ENCODE measurements at regions not wholly inside any gene's neighbourhood (a gene's known extent, or its start where the extent isn't known, plus 50 kb on each side); places are given as distances from the start of the nearest gene placed in this dataset.
"Not testable (repeated sequence)": the region's sequence is repeated elsewhere in the genome, so short reads cannot be mapped to it uniquely, and the experiment has no call there.

DNA sequence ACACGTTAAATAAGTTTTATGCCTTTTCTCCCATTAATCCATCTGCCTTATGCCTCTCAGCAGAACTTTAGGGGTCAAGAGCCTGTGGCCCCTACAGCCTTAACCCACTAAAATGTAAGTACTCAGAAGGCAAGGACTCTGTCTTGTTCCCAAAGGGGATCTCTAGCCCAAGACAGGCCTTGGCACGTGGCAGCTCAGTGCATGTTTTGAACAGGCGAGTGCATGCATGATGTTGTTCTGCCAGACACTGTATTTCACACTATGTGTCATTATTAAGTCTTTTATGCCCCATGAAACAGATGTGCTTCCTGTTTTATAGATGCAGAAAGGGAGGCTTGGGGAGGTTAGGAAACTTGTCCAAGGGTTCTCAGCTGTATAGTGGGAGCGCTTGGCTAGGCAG, 102.8 kb downstream of the ETS2 start:
- no peak for DNase-seq

DNA sequence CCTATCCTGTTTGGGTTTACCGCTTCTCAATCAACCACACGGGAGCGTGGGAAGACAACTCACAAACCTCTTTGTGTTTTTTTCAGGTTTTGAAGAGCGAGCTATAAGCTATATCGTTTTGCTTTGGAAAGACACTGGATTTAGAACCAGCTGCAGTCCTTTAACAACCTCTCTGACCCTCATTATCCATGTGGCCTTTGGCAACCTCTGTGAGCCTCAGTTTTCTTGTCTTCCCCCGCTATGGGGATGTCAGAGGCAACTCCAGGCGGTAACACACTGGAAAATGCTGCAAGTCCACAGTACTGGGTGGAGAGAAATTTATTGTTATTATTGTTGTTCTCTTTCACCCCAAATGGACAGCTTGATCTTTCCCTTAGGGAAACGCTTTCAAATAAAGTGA, 100.0 kb downstream of the ETS2 start:
- DNase-seq, result no peak

DNA sequence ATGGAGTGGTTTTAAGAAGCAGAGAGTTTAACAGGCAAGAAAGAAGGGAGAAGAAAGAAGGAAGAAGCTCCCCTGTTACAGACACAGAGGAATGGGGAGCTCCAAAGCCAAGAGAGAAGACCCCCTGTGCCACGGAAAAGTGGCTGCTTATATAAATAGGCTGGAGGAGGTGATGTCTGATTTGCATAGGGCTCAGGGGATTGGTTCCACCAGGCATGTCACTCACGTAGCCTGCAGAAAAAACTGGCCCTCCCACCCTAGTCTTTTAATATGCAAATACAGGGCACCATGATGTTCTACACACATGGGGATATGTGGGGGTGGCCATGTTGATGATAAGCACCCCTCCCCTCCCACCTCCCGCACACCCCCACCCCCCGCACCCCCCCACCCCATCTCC, 99.6 kb downstream of the ETS2 start:
- DNase-seq, result no peak

- no peak for DNase-seq
Observed at GRCh38 chr21:38903690-38904139, 98.0 kb downstream of the ETS2 start.

DNA sequence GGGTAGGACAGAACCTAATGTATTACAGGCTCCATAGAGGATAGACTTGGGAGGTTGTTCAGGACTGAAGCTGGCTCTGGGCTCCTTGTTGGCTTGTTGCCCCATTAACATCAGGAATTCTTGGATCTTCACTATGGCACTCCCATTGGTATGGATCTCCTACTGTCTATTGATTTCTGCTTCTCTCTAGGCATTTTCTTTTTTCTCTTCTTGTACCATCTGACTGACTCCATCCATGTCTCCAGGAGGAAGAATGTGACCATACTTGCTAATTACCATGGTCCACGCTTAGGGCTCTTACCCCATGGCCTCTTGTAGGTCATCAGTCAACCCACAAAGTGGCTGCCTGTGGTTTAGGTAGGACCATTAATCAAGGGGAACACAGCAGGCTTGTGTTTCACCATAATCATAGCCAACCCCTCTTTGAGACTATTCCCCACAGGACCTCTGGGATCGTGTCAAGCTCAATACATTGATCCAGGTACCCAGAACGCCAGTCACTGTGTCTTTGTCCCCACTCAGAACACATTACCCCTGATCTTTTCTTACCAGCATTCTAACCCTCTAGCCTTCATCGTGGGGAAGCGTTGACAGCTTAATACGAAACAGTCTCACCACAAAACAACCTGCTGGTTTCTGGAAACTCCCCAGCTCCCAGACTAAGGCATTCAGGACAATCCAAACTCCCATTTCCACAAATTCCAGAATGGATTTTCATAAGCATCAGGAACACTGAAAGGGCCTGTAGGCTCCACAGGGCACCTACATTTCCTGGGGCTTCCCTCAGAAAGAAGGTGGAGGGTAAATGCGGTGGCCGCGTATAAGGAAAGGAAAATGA, 97.1 kb downstream of the ETS2 start:
- DNase-seq, result no peak

GRCh38 chr21:38900499-38900898, 94.8 kb downstream of the ETS2 start:
- DNase-seq, result no peak

- DNase-seq, result not testable (repeated sequence)
Observed at GRCh38 chr21:38899985-38900384, 94.3 kb downstream of the ETS2 start.

DNA sequence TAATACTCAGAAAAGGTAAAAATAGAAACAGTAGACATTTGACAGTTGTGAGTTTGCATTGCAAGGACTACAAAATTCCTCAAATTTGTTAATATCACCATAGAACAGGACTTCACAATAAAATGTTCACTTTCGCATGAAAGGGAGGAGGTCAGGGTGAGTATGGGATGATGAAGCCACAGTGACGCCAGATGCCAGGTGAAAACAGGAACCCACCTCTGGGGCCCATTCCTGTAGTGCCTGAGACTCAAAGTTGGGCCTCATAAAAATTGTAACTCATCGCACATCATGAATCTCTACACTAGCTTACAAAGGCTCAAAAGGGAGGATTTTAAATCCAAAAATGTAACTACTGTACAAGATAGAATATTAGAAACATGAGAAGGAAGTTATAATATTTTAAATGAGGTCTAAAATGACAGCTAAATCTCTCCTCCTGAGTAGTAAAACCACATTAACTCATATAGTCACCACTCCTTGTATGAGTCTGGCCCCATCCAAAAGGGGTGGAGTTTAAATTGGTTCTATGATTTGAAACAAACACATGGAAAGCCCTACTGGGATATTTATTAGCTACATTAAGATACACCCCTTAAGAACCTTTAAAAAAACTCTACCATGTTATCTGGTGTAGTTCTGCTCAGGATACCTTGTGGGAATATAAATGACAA, 93.7 kb downstream of the ETS2 start:
- no peak for DNase-seq

DNA sequence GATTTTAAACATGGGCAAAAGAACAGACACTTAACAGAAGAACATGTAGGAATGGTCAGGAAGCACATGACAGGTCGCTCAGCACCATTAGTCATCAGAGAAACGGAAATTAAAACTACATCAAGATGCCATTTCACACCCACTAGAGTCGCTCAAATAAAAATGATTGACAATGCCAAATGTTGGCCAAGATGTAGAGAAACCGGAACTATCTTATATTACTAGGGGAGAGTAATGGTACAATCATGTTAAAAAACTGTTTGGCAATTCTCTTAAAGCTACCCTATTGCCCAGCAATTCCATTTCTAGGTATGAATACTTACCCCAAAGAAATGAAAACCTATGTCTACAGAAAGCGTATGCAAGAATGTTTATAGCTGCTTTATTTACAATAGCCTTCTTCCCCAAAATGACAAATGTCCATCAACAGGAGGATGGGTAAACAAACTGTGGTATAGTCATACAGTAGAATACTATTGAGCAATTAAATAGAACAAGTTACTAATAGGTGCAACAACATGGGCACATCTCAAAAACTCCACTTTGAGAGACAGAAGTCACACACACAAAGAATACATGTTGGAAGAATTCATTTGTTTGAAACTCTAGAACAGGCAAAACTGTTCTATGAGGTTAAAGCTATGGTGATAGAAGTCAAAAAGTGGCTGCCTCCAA, 92.8 kb downstream of the ETS2 start:
- DNase-seq, result no peak

DNA sequence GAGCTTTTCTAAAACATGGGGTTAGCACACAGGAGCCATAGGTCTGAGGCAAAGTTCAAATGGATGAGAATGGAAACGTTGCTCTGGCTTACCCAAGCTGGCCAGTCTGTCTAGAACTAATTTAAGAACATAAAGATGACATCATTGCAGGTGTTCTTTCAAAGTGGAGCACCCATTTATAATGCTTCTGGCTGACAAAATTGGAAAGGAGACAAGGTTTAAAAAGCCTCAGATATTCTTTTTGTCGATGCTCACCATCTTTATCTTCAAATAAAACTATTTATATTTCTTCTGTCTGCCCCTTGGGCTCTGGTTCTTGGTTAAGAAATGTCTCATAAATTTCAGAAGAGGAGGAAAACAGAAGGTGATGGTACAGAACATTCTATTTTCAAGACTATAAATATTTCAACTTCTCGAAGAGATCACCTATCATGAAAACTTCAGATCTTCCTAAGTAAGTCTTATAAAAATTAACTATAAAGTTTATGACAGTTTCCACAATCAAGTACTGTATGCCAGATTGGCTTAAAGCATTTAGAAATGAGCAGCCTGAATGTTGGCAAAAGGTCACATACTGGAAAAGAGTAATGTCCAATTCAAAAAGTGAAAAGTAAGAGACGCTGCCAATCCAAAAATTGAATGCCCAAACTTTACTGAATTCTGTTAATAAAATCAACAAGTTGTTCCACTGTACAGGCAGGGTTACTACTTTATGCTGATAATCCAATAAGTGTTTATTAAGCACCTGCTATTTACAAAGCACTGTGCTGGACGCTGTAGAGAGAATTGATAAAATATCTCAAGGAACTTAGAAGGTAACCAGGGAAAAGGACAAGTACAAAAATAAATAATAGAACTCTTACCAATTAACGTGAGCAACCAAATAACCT, 92.0 kb downstream of the ETS2 start:
- peak; percentile 65 for DNase-seq

DNA sequence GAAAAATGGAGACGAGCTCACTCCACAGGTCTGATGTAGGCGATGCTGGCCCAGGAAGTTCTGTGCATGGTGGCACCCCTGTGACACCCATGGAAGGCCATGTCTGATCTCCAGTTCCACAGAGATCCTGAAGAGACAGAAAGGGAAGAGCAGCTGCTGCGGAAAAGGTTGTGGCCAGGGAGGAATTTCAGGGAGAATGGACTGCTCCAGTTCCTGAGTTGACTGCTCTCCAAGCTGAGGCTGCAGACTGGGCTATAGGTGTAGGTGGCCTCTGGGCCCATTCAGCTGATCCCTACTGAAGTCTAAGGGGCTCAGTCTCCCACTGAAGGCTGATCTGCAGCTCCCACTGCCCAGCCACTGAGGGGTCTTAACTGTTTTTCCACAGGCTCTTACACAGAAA, 89.2 kb downstream of the ETS2 start:
- DNase-seq, result no peak

- DNase-seq, result no peak
Observed at GRCh38 chr21:38888991-38889561, 83.3 kb downstream of the ETS2 start.

- no peak for DNase-seq
Observed at GRCh38 chr21:38887749-38888148, 82.0 kb downstream of the ETS2 start.

- no peak for DNase-seq
Observed at GRCh38 chr21:38887062-38887686, 81.4 kb downstream of the ETS2 start.

DNA sequence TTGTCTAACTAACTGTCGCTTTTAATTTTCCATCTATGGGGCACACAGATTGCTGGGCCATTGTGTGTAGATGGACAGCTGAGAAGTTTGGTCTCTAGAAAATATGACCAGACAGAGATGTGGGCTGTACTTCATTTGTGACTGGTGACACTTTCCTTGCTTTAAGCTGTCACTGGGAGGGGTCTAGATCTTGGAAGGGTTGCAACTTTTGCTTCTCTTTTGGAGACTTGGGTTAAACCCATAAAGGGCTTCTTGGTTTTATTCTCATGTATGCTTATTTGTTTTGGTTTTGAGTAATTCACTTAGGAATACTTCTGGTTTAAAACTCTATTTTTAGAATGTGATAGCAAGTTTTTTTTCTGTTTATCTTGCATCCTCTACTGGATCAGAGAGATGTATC, 80.2 kb downstream of the ETS2 start:
- DNase-seq, result no peak

- no peak for DNase-seq
Observed at GRCh38 chr21:38884440-38884839, 78.7 kb downstream of the ETS2 start.

DNA sequence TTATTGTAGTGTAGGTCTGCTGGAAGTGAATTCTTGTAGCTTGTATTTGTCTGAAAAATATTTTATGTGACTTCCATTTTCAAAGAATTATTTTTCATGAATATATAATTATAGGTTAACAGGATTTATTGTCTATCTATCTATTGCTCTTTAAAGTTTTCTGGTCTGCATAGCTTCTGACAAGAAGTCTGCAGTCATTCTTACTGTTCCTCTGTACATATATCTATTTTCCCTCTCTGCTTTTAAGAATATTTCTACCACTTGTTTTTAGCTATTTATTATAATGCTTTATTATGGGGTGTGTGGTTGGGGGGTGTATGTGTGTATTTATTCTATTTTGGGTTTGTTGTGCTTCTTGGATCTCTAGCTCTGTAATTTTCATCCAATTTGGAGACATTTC, 77.4 kb downstream of the ETS2 start:
- no peak for DNase-seq

DNA sequence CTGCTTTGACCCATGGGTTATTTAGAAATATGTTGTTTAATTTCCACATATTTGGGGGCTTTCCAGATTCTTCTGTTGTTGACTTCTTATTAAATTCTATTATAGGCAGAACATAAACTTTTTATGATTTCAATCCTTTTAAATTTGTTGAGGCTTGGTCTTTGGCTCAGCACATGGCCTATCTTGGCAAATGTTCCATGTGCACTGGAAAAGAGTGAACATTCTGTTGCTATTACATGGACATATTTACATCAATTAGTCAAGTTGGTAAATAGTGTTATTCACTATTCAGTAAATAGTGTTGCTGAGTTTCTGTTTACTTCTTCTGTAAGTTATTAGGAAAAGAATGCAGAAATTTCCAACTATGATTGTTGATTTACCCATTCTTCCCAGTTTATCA, 75.4 kb downstream of the ETS2 start:
- no peak for DNase-seq

- no peak for DNase-seq
Observed at GRCh38 chr21:38880577-38880966, 74.8 kb downstream of the ETS2 start.

DNA sequence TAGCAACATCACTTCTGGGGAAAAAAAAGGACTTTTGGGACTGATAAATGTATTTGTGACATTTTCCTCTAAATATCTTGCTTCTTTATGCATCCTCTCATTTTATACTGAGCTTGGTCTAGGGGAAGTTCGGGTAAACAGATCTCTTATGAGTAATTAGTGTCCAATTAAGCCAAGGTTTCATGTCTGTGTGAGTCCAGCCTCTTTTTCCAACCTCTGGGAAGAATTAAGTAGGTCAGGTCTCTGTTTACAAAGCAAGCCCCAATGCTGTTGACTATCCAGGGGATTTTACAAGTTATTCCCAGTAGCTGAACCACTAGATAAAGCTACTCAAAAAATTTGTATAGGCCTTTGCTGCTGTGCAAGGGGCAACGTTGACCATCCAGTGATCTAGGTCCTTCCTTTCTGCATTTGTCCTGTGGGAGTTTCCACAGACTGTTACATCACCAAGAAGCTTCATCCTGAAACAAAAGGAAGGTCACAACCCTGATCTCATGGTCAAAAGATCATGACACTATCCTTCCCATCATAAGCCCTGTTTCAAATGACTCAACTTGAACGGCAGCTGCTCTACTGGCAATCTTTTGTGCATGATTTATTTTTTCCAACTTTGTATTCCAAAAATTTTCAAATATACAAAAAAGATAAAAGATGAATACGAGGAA, 74.3 kb downstream of the ETS2 start:
- no peak for DNase-seq

GRCh38 chr21:38878379-38879179, 72.8 kb downstream of the ETS2 start:
- DNase-seq, result no peak
